Uterus (tissue), 3 donors: ENCODE measurements at regions not wholly inside any gene's neighbourhood (a gene's known extent, or its start where the extent isn't known, plus 50 kb on each side); places are given as distances from the start of the nearest gene placed in this dataset.

Experiments used
- DNase-seq, 2 donors: peaks; one replicate each; pipeline ENCODE4 v3.0.0-alpha.2; 2019 to 2020
- H3K27ac ChIP-seq, 2 donors: fragments of 200-600 bp; sonication (generic); 1 replicate in 1 of 2; 2 replicates in 1 of 2; pipeline ENCODE4 v1.5.1; 2016 to 2018
- H3K27me3 ChIP-seq, 2 donors: fragments of 200-600 bp; sonication (generic); one replicate each; pipeline ENCODE4 v1.5.1; 2018 to 2019; ENCODE audit warnings: control low read depth in 1 of 2
- H3K36me3 ChIP-seq, 2 donors: fragments of 200-600 bp; sonication (generic); one replicate each; pipeline ENCODE4 v1.5.1; 2019; ENCODE audit warnings: control low read depth in 1 of 2
- H3K4me1 ChIP-seq, 2 donors: fragments of 200-600 bp; sonication (generic); one replicate each; pipeline ENCODE4 v1.5.1; 2018 to 2019; ENCODE audit warnings: control low read depth in 1 of 2
- H3K4me3 ChIP-seq, 2 donors: fragments of 200-600 bp; sonication (generic); 1 replicate in 1 of 2; 2 replicates in 1 of 2; pipeline ENCODE4 v1.5.1; 2018 to 2019; ENCODE audit warnings: mild to moderate bottlenecking in 1 of 2
- H3K9me3 ChIP-seq, 2 donors: fragments of 200-600 bp; sonication (generic); one replicate each; pipeline ENCODE4 v1.5.1; 2019; ENCODE audit warnings: control low read depth in 1 of 2
- CTCF ChIP-seq, 4 experiments: fragments of 200-600 bp in 2 of 4; fragments of 450-650 bp in 2 of 4; sonication (generic) in 2 of 4; IDR thresholded peaks; one replicate each; pipeline ENCODE4 v1.5.1; 2016 to 2019; ENCODE audit warnings: antibody characterized with exemption in 4 of 4, mild to moderate bottlenecking in 2 of 4, moderate library complexity in 1 of 4
- POLR2A ChIP-seq, 2 donors: fragments of 450-650 bp; IDR thresholded peaks; one replicate each; pipeline ENCODE4 v1.6.1; 2016; ENCODE audit warnings: antibody characterized with exemption in 2 of 2, mild to moderate bottlenecking in 1 of 2, moderate library complexity in 1 of 2
- intact Hi-C: fragments of 100-400 bp; cut with DNase I; formaldehyde crosslinking; loops from one replicate; pipeline ENCODE4 v1.15.1; 2023; ENCODE audit warnings: low total_unique reads
- donor health status: DM: yes; HTN: yes; CAD: no.

- Histone ChIP-seq H3K36me3 (no peaks in the 10 kb centered on the region), H3K27ac (no peak overlapping the region), H3K9me3 (no peaks in the 10 kb centered on the region), H3K27me3 (no peaks in the 10 kb centered on the region), H3K4me3 (no peak overlapping the region), H3K4me1 (no peaks in the 10 kb centered on the region)
- DNase-seq, result no peak
- TF ChIP-seq POLR2A (IDR thresholded peaks at IDR 0.05), result no peak
- TF ChIP-seq CTCF (IDR thresholded peaks at IDR 0.05), result no peak
- intact Hi-C loops, result no loop called here
Observed at GRCh38 chr3:64919934-64920333, 232.1 kb upstream of the ADAMTS9 start.

GRCh38 chr3:64918989-64919388 is 231.2 kb upstream of the ADAMTS9 start:
- Histone ChIP-seq H3K27me3 (no peaks in the 10 kb centered on the region), H3K4me1 (no peaks in the 10 kb centered on the region), H3K4me3 (no peak overlapping the region), H3K36me3 (no peaks in the 10 kb centered on the region), H3K27ac (peak overlapping the region in 1 of 2 donors; percentile 7), H3K9me3 (no peaks in the 10 kb centered on the region)
- TF ChIP-seq CTCF (IDR thresholded peaks at IDR 0.05), result no peak
- no peak for TF ChIP-seq POLR2A (IDR thresholded peaks at IDR 0.05)
- intact Hi-C loops, result no loop called here
- DNase-seq, result no peak

- Histone ChIP-seq H3K4me1 (no peaks in the 10 kb centered on the region), H3K27me3 (no peaks in the 10 kb centered on the region), H3K36me3 (no peaks in the 10 kb centered on the region), H3K4me3 (no peak overlapping the region), H3K9me3 (no peaks in the 10 kb centered on the region), H3K27ac (no peak overlapping the region)
- intact Hi-C loops, result no loop called here
- no peak for TF ChIP-seq POLR2A (IDR thresholded peaks at IDR 0.05)
- TF ChIP-seq CTCF (IDR thresholded peaks at IDR 0.05), result no peak
- no peak for DNase-seq
Observed at GRCh38 chr3:64917914-64918453, 230.2 kb upstream of the ADAMTS9 start.

GRCh38 chr3:64916937-64917336 is 229.1 kb upstream of the ADAMTS9 start:
- TF ChIP-seq POLR2A (IDR thresholded peaks at IDR 0.05), result no peak
- TF ChIP-seq CTCF (IDR thresholded peaks at IDR 0.05), result no peak
- Histone ChIP-seq H3K4me1 (no peaks in the 10 kb centered on the region), H3K36me3 (no peaks in the 10 kb centered on the region), H3K27me3 (no peaks in the 10 kb centered on the region), H3K4me3 (no peak overlapping the region), H3K9me3 (no peaks in the 10 kb centered on the region), H3K27ac (peak overlapping the region; percentile 1 to 39)
- DNase-seq, result no peak
- intact Hi-C loops, result no loop called here

GRCh38 chr3:64916192-64916798 is 228.5 kb upstream of the ADAMTS9 start:
- intact Hi-C loops, result no loop called here
- peak overlapping the region; percentile 1 to 39 for H3K27ac ChIP-seq

More at GRCh38 chr3:64916192-64916798, 228.5 kb upstream of the ADAMTS9 start:
- Histone ChIP-seq H3K9me3 (no peaks in the 10 kb centered on the region), H3K27me3 (no peaks in the 10 kb centered on the region), H3K4me3 (no peak overlapping the region), H3K36me3 (no peaks in the 10 kb centered on the region), H3K4me1 (no peaks in the 10 kb centered on the region)
- TF ChIP-seq POLR2A (IDR thresholded peaks at IDR 0.05) (no peak), CTCF (IDR thresholded peaks at IDR 0.05) (no peak)
- no peak for DNase-seq
